ENCODE measurements at regions not wholly inside any gene's neighbourhood (a gene's known extent, or its start where the extent isn't known, plus 50 kb on each side); places are given as distances from the start of the nearest gene placed in this dataset.

- Histone ChIP-seq H3K4me2 (ENCODE audit: low read length) (no peak overlapping the region), H3K4me3 (ENCODE audit: low read length) (no peak overlapping the region), H3K4me1 (ENCODE audit: low read length) (no peaks in the 10 kb centered on the region), H3K27ac (ENCODE audit: low read length) (no peak overlapping the region), H3K79me2 (ENCODE audit: low read length) (no peaks in the 10 kb centered on the region), H3K36me3 (replicated peaks; ENCODE audit: low read depth, low read length) (no peaks in the 10 kb centered on the region), H2AFZ (ENCODE audit: low read depth, low read length) (no peak overlapping the region), H3K9ac (ENCODE audit: low read length) (no peak overlapping the region), H3K27me3 (ENCODE audit: low read depth, low read length) (no peaks in the 10 kb centered on the region), H3K9me3 (ENCODE audit: insufficient read depth, low read length) (no peaks in the 10 kb centered on the region), H4K20me1 (ENCODE audit: insufficient read depth, low read length) (no peaks in the 10 kb centered on the region)
- no peak for TF ChIP-seq EZH2phosphoT487 (IDR thresholded peaks at IDR 0.05; ENCODE audit: low read depth)
Measured at GRCh38 chr2:193279361-193279760, 1084.6 kb upstream of the TMEFF2 start.

- no peaks in the 10 kb centered on the region for H3K9me3 ChIP-seq (ENCODE audit: insufficient read depth, low read length)
- H3K4me3 ChIP-seq (ENCODE audit: low read length) = no peak overlapping the region
- H3K27me3 ChIP-seq (ENCODE audit: low read depth, low read length) = no peaks in the 10 kb centered on the region
- no peak overlapping the region for H3K27ac ChIP-seq (ENCODE audit: low read length)
- no peak for TF ChIP-seq CTCF (IDR thresholded peaks at IDR 0.05; ENCODE audit: low read depth, low read length)
- TF ChIP-seq EZH2phosphoT487 (IDR thresholded peaks at IDR 0.05; ENCODE audit: low read depth) = no peak
- no peaks in the 10 kb centered on the region for H3K4me1 ChIP-seq (ENCODE audit: low read length)
- no peaks in the 10 kb centered on the region for H3K79me2 ChIP-seq (ENCODE audit: low read length)
- H3K9ac ChIP-seq (ENCODE audit: low read length) = no peak overlapping the region
- H4K20me1 ChIP-seq (ENCODE audit: insufficient read depth, low read length) = no peaks in the 10 kb centered on the region
- H3K4me2 ChIP-seq (ENCODE audit: low read length) = no peak overlapping the region
- no peaks in the 10 kb centered on the region for H3K36me3 ChIP-seq (replicated peaks; ENCODE audit: low read depth, low read length)
- H2AFZ ChIP-seq (ENCODE audit: low read depth, low read length) = no peak overlapping the region
Measured at GRCh38 chr2:193276988-193277387, 1082.3 kb upstream of the TMEFF2 start.

- Histone ChIP-seq H3K79me2 (ENCODE audit: low read length) (no peaks in the 10 kb centered on the region), H3K4me2 (ENCODE audit: low read length) (no peak overlapping the region), H3K9ac (ENCODE audit: low read length) (no peak overlapping the region), H2AFZ (ENCODE audit: low read depth, low read length) (no peak overlapping the region), H3K36me3 (replicated peaks; ENCODE audit: low read depth, low read length) (no peaks in the 10 kb centered on the region), H3K4me3 (ENCODE audit: low read length) (no peak overlapping the region), H3K9me3 (ENCODE audit: insufficient read depth, low read length) (no peaks in the 10 kb centered on the region), H3K27me3 (ENCODE audit: low read depth, low read length) (no peaks in the 10 kb centered on the region), H3K27ac (ENCODE audit: low read length) (no peak overlapping the region), H3K4me1 (ENCODE audit: low read length) (no peaks in the 10 kb centered on the region), H4K20me1 (ENCODE audit: insufficient read depth, low read length) (no peaks in the 10 kb centered on the region)
- TF ChIP-seq EZH2phosphoT487 (IDR thresholded peaks at IDR 0.05; ENCODE audit: low read depth) (no peak), CTCF (IDR thresholded peaks at IDR 0.05; ENCODE audit: low read depth, low read length) (no peak)
Measured at GRCh38 chr2:193276560-193276959, 1081.8 kb upstream of the TMEFF2 start.

- H3K4me3 ChIP-seq (ENCODE audit: low read length) = no peak overlapping the region
- H3K27me3 ChIP-seq (ENCODE audit: low read depth, low read length) = no peaks in the 10 kb centered on the region
- TF ChIP-seq CTCF (IDR thresholded peaks at IDR 0.05; ENCODE audit: low read depth, low read length) = no peak
- H3K27ac ChIP-seq (ENCODE audit: low read length) = no peak overlapping the region
- no peaks in the 10 kb centered on the region for H3K79me2 ChIP-seq (ENCODE audit: low read length)
- no peaks in the 10 kb centered on the region for H3K9me3 ChIP-seq (ENCODE audit: insufficient read depth, low read length)
- H4K20me1 ChIP-seq (ENCODE audit: insufficient read depth, low read length) = no peaks in the 10 kb centered on the region
- H3K4me2 ChIP-seq (ENCODE audit: low read length) = no peak overlapping the region
- no peak overlapping the region for H2AFZ ChIP-seq (ENCODE audit: low read depth, low read length)
- no peak overlapping the region for H3K9ac ChIP-seq (ENCODE audit: low read length)
- no peaks in the 10 kb centered on the region for H3K36me3 ChIP-seq (replicated peaks; ENCODE audit: low read depth, low read length)
- H3K4me1 ChIP-seq (ENCODE audit: low read length) = no peaks in the 10 kb centered on the region
Measured at GRCh38 chr2:193276069-193276468, 1081.3 kb upstream of the TMEFF2 start.

- TF ChIP-seq CTCF (IDR thresholded peaks at IDR 0.05; ENCODE audit: low read depth, low read length) = no peak
- no peak for TF ChIP-seq EZH2phosphoT487 (IDR thresholded peaks at IDR 0.05; ENCODE audit: low read depth)
- no peak overlapping the region for H2AFZ ChIP-seq (ENCODE audit: low read depth, low read length)
- H3K9me3 ChIP-seq (ENCODE audit: insufficient read depth, low read length) = no peaks in the 10 kb centered on the region
- no peak overlapping the region for H3K9ac ChIP-seq (ENCODE audit: low read length)
- no peaks in the 10 kb centered on the region for H3K27me3 ChIP-seq (ENCODE audit: low read depth, low read length)
- no peaks in the 10 kb centered on the region for H3K36me3 ChIP-seq (replicated peaks; ENCODE audit: low read depth, low read length)
- no peaks in the 10 kb centered on the region for H4K20me1 ChIP-seq (ENCODE audit: insufficient read depth, low read length)
- H3K4me1 ChIP-seq (ENCODE audit: low read length) = no peaks in the 10 kb centered on the region
- no peak overlapping the region for H3K4me3 ChIP-seq (ENCODE audit: low read length)
- H3K27ac ChIP-seq (ENCODE audit: low read length) = no peak overlapping the region
- H3K79me2 ChIP-seq (ENCODE audit: low read length) = no peaks in the 10 kb centered on the region
- no peak overlapping the region for H3K4me2 ChIP-seq (ENCODE audit: low read length)
Measured at GRCh38 chr2:193272011-193272410, 1077.3 kb upstream of the TMEFF2 start.
